Parathyroid adenoma (tissue), 2 donors: ENCODE measurements at regions not wholly inside any gene's neighbourhood (a gene's known extent, or its start where the extent isn't known, plus 50 kb on each side); places are given as distances from the start of the nearest gene placed in this dataset.

Source experiments
- H2AFZ ChIP-seq: fragments of 300-600 bp; sonication (generic); one replicate; pipeline ENCODE4 v1.7.0; 2017; ENCODE audit warnings: antibody characterized with exemption, mild to moderate bottlenecking
- H3K27ac ChIP-seq: fragments of 300-600 bp; sonication (generic); one replicate; pipeline ENCODE4 v1.7.0; 2017
- H3K27me3 ChIP-seq: fragments of 300-600 bp; sonication (generic); one replicate; pipeline ENCODE4 v1.7.0; 2017; ENCODE audit warnings: low read length; ENCODE audit not compliant: control insufficient read depth, insufficient read depth
- H3K36me3 ChIP-seq: fragments of 300-600 bp; sonication (generic); one replicate; pipeline ENCODE4 v1.7.0; 2017; ENCODE audit warnings: low read length; ENCODE audit not compliant: control insufficient read depth, insufficient read depth
- H3K4me1 ChIP-seq: fragments of 300-600 bp; sonication (generic); one replicate; pipeline ENCODE4 v1.7.0; 2017; ENCODE audit warnings: control low read depth
- H3K4me2 ChIP-seq: fragments of 300-600 bp; sonication (generic); one replicate; pipeline ENCODE4 v1.7.0; 2017; ENCODE audit warnings: low read length
- H3K4me3 ChIP-seq: fragments of 300-600 bp; sonication (generic); one replicate; pipeline ENCODE4 v1.7.0; 2017; ENCODE audit warnings: low read depth, low read length
- H3K79me2 ChIP-seq: fragments of 300-600 bp; sonication (generic); one replicate; pipeline ENCODE4 v1.7.0; 2017; ENCODE audit warnings: control low read depth
- H3K9ac ChIP-seq: fragments of 300-600 bp; sonication (generic); one replicate; pipeline ENCODE4 v1.7.0; 2017; ENCODE audit warnings: mild to moderate bottlenecking
- H3K9me3 ChIP-seq: fragments of 300-600 bp; sonication (generic); one replicate; pipeline ENCODE4 v1.7.0; 2017; ENCODE audit warnings: low read length; ENCODE audit not compliant: control insufficient read depth
- CTCF ChIP-seq: fragments of 300-600 bp; sonication (generic); IDR thresholded peaks from one replicate; pipeline ENCODE4 v1.7.0; 2017; ENCODE audit warnings: antibody characterized with exemption, mild to moderate bottlenecking
- donor health status: primary hyperparathyroidism.

- Histone ChIP-seq H3K27me3 (no peaks in the 10 kb centered on the region), H3K9ac (no peak overlapping the region), H3K4me1 (no peaks in the 10 kb centered on the region), H3K27ac (no peak overlapping the region), H3K36me3 (no peaks in the 10 kb centered on the region), H3K9me3 (no peaks in the 10 kb centered on the region), H3K79me2 (no peaks in the 10 kb centered on the region), H3K4me3 (no peak overlapping the region), H2AFZ (no peak overlapping the region), H3K4me2 (no peak overlapping the region)
- TF ChIP-seq CTCF = no peak
Observed at GRCh38 chr10:71007516-71007915, 119.2 kb upstream of the PCBD1 start.

- TF ChIP-seq CTCF = no peak
- Histone ChIP-seq H3K79me2 (no peaks in the 10 kb centered on the region), H3K9ac (no peak overlapping the region), H3K4me2 (no peak overlapping the region), H3K4me3 (no peak overlapping the region), H3K36me3 (no peaks in the 10 kb centered on the region), H3K9me3 (no peaks in the 10 kb centered on the region), H2AFZ (no peak overlapping the region), H3K27ac (no peak overlapping the region), H3K4me1 (no peaks in the 10 kb centered on the region), H3K27me3 (no peaks in the 10 kb centered on the region)
Observed at GRCh38 chr10:71008150-71008549, 119.8 kb upstream of the PCBD1 start.

GRCh38 chr10:71009126-71009525, 120.8 kb upstream of the PCBD1 start:
- TF ChIP-seq CTCF = no peak
- Histone ChIP-seq H3K4me1 (no peaks in the 10 kb centered on the region), H3K27ac (no peak overlapping the region), H3K4me3 (no peak overlapping the region), H2AFZ (no peak overlapping the region), H3K36me3 (no peaks in the 10 kb centered on the region), H3K79me2 (no peaks in the 10 kb centered on the region), H3K9me3 (no peaks in the 10 kb centered on the region), H3K27me3 (no peaks in the 10 kb centered on the region), H3K4me2 (no peak overlapping the region), H3K9ac (no peak overlapping the region)

GRCh38 chr10:71010730-71011129, 122.4 kb upstream of the PCBD1 start:
- no peaks in the 10 kb centered on the region for H3K4me1 ChIP-seq
- no peaks in the 10 kb centered on the region for H3K36me3 ChIP-seq
- H3K27me3 ChIP-seq = no peaks in the 10 kb centered on the region
- no peak overlapping the region for H3K4me3 ChIP-seq
- no peak for TF ChIP-seq CTCF
- H3K9me3 ChIP-seq = no peaks in the 10 kb centered on the region
- H2AFZ ChIP-seq = no peak overlapping the region
- no peaks in the 10 kb centered on the region for H3K79me2 ChIP-seq
- H3K9ac ChIP-seq = no peak overlapping the region
- H3K4me2 ChIP-seq = no peak overlapping the region
- no peak overlapping the region for H3K27ac ChIP-seq

GRCh38 chr10:71011141-71011540, 122.8 kb upstream of the PCBD1 start:
- no peak overlapping the region for H3K4me2 ChIP-seq
- TF ChIP-seq CTCF = no peak
- H2AFZ ChIP-seq = no peak overlapping the region

More at GRCh38 chr10:71011141-71011540, 122.8 kb upstream of the PCBD1 start:
- Histone ChIP-seq H3K27ac (no peak overlapping the region), H3K27me3 (no peaks in the 10 kb centered on the region), H3K9ac (no peak overlapping the region), H3K9me3 (no peaks in the 10 kb centered on the region), H3K4me3 (no peak overlapping the region), H3K36me3 (no peaks in the 10 kb centered on the region), H3K4me1 (no peaks in the 10 kb centered on the region), H3K79me2 (no peaks in the 10 kb centered on the region)
